IMR-90 (cell line): ENCODE measurements at regions not wholly inside any gene's neighbourhood (a gene's known extent, or its start where the extent isn't known, plus 50 kb on each side); places are given as distances from the start of the nearest gene placed in this dataset.
A peak's percentile ranks its signal among the peaks of the same experiment; 100 is the strongest.

ENCODE experiments used
- ATAC-seq: fragments of 200-7000 bp; cut with Tn5 transposase; 2 replicates; pipeline ENCODE4 v1.9.1; 2020; ENCODE audit warnings: low read depth, mild to moderate bottlenecking, moderate library complexity
- BruUV-seq: library from RNA; stranded (reverse); fragments of 400-500 nt; replicated peaks from 2 replicates; lab custom pipeline; 2021; lab: Mats Ljungman, UMichigan
- CTCF ChIA-PET: fragments of 300-600 bp; formaldehyde crosslinking; extraction: SDS; loops from one replicate; lab custom pipeline; 2021; ENCODE audit warnings: antibody characterized with exemption; lab: Yijun Ruan, JAX
- POLR2A ChIA-PET: fragments of 300-600 bp; sonication (Branson Sonifier 250); formaldehyde crosslinking; loops from one replicate; lab custom pipeline; 2022; ENCODE audit warnings: antibody characterized with exemption; ENCODE audit not compliant: unreplicated experiment; lab: Charles Lee
- DNase-seq: peaks from one replicate; pipeline ENCODE4 v3.0.0; 2013
- H2AFZ ChIP-seq: replicated peaks from 2 replicates; pipeline ENCODE3; 2013; ENCODE audit warnings: low read length, mild to moderate bottlenecking; ENCODE audit not compliant: poor library complexity
- H2AK5ac ChIP-seq: 2 replicates; pipeline ENCODE4 v1.6.1; 2013; ENCODE audit warnings: low read depth, low read length, inconsistent platforms
- H2AK9ac ChIP-seq: replicated peaks from 2 replicates; pipeline ENCODE3; 2013; ENCODE audit warnings: mild to moderate bottlenecking, low read depth, low read length, moderate library complexity; ENCODE audit not compliant: poor library complexity
- H2BK120ac ChIP-seq: 2 replicates; pipeline ENCODE4 v1.6.1; 2013; ENCODE audit warnings: low read depth, low read length, inconsistent platforms
- H2BK15ac ChIP-seq: 3 replicates; pipeline ENCODE4 v1.6.1; 2013; ENCODE audit warnings: low read depth, low read length, inconsistent platforms
- H2BK20ac ChIP-seq: 2 replicates; pipeline ENCODE4 v1.6.1; 2013; ENCODE audit warnings: low read depth, mild to moderate bottlenecking, inconsistent platforms, low read length, moderate library complexity
- H2BK5ac ChIP-seq: 2 replicates; pipeline ENCODE4 v1.6.1; 2013; ENCODE audit warnings: mild to moderate bottlenecking, low read depth, low read length, inconsistent platforms; ENCODE audit not compliant: poor library complexity, severe bottlenecking
- H3K14ac ChIP-seq: replicated peaks from 2 replicates; pipeline ENCODE4 v1.6.1; 2013; ENCODE audit warnings: low read depth, low read length, inconsistent platforms
- H3K18ac ChIP-seq: 2 replicates; pipeline ENCODE4 v1.6.1; 2013; ENCODE audit warnings: low read depth, low read length, control low read depth
- H3K23ac ChIP-seq: 2 replicates; pipeline ENCODE4 v1.6.1; 2013; ENCODE audit warnings: low read depth, low read length, inconsistent platforms
- H3K27ac ChIP-seq: 2 replicates; pipeline ENCODE4 v1.5.1; 2013; ENCODE audit warnings: mild to moderate bottlenecking, control low read depth, low read length; ENCODE audit not compliant: insufficient read depth
- H3K27me3 ChIP-seq: 2 replicates; pipeline ENCODE4 v1.6.1; 2013; ENCODE audit warnings: low read length; ENCODE audit not compliant: control insufficient read depth, insufficient read depth
- H3K36me3 ChIP-seq: 2 replicates; pipeline ENCODE4 v1.6.1; 2013; ENCODE audit warnings: low read length, mixed read lengths; ENCODE audit not compliant: control insufficient read depth, insufficient read depth
- H3K4ac ChIP-seq: 2 replicates; pipeline ENCODE4 v1.6.1; 2013; ENCODE audit warnings: low read depth, low read length, inconsistent platforms
- H3K4me1 ChIP-seq: 2 replicates; pipeline ENCODE4 v1.6.1; 2013; ENCODE audit warnings: low read length, mixed read lengths; ENCODE audit not compliant: control insufficient read depth, insufficient read depth
- H3K4me2 ChIP-seq: 2 replicates; pipeline ENCODE4 v1.6.1; 2013; ENCODE audit warnings: low read depth, mild to moderate bottlenecking, control low read depth, low read length, moderate library complexity
- H3K4me3 ChIP-seq: 2 replicates; pipeline ENCODE4 v1.5.1; 2013; ENCODE audit warnings: low read depth, mild to moderate bottlenecking, control low read depth, low read length, moderate library complexity; ENCODE audit not compliant: insufficient read depth
- H3K56ac ChIP-seq: 2 replicates; pipeline ENCODE4 v1.6.1; 2013; ENCODE audit warnings: low read length, inconsistent platforms; ENCODE audit not compliant: insufficient read depth; ENCODE audit errors: extremely low read depth
- H3K79me1 ChIP-seq, 2 experiments: 2 replicates each; pipeline ENCODE4 v1.6.1; 2013; ENCODE audit warnings: low read length in 2 of 2, inconsistent platforms in 1 of 2, low read depth in 1 of 2
- H3K9ac ChIP-seq: 2 replicates; pipeline ENCODE4 v1.6.1; 2013; ENCODE audit warnings: low read depth, low read length, control low read depth
- H3K9me1 ChIP-seq: 2 replicates; pipeline ENCODE4 v1.6.1; 2013; ENCODE audit warnings: low read length, inconsistent platforms; ENCODE audit not compliant: insufficient read depth
- H3K9me3 ChIP-seq: 2 replicates; pipeline ENCODE4 v1.6.1; 2013; ENCODE audit warnings: low read length; ENCODE audit not compliant: control insufficient read depth, insufficient read depth
- H4K20me1 ChIP-seq: 2 replicates; pipeline ENCODE4 v1.6.1; 2013; ENCODE audit warnings: low read length, inconsistent platforms; ENCODE audit not compliant: insufficient read depth
- H4K5ac ChIP-seq: 2 replicates; pipeline ENCODE4 v1.6.1; 2013; ENCODE audit warnings: mild to moderate bottlenecking, low read depth, low read length, control low read depth
- H4K8ac ChIP-seq, 2 experiments: 2 replicates each; pipeline ENCODE4 v1.6.1; 2013; ENCODE audit warnings: low read depth in 2 of 2, low read length in 2 of 2, control low read depth in 1 of 2, inconsistent platforms in 1 of 2
- H4K91ac ChIP-seq: 2 replicates; pipeline ENCODE4 v1.6.1; 2013; ENCODE audit warnings: low read depth, low read length, inconsistent platforms; ENCODE audit not compliant: insufficient read depth
- BHLHE40 ChIP-seq: fragments of 150-350 bp; IDR thresholded peaks from 2 replicates; pipeline ENCODE4 v1.6.1; 2016; ENCODE audit warnings: mild to moderate bottlenecking, low read depth, low read length
- CHD1 ChIP-seq: IDR thresholded peaks from 2 replicates; pipeline ENCODE4 v1.6.1; 2012; ENCODE audit warnings: low read depth, low read length, improper control_type of control experiment
- MAFK ChIP-seq: IDR thresholded peaks from 2 replicates; pipeline ENCODE4 v1.6.1; 2012; ENCODE audit warnings: low read depth, low read length, improper control_type of control experiment
- POLR2A ChIP-seq: IDR thresholded peaks from 2 replicates; pipeline ENCODE4 v1.6.1; 2012; ENCODE audit warnings: mild to moderate bottlenecking, low read depth, low read length
- RAD21 ChIP-seq: IDR thresholded peaks from 2 replicates; pipeline ENCODE4 v1.6.1; 2012; ENCODE audit warnings: low read length, improper control_type of control experiment
- RFX5 ChIP-seq: IDR thresholded peaks from 2 replicates; pipeline ENCODE4 v1.8.0; 2012; ENCODE audit warnings: low read depth, mild to moderate bottlenecking, low read length, moderate library complexity
- SMC3 ChIP-seq: fragments of 150-350 bp; IDR thresholded peaks from 2 replicates; pipeline ENCODE4 v1.6.1; 2016; ENCODE audit warnings: low read depth, mild to moderate bottlenecking, antibody characterized with exemption, low read length, moderate library complexity
- WGBS, 2 experiments: methylation state at CpG; one replicate each; pipeline versions ENCODE4 v1.1.5 to v1.1.7; 2013; ENCODE audit warnings: missing lambda C conversion rate in 2 of 2; ENCODE audit not compliant: insufficient read length in 1 of 2; ENCODE audit errors: extremely low coverage in 2 of 2; 5-methylcytosine and 5-hydroxymethylcytosine counted together
- dilution Hi-C: fragments of 300-500 bp; cut with HindIII; formaldehyde crosslinking; loops from one replicate; pipeline ENCODE4 v1.14.3; 2018; ENCODE audit warnings: low sequenced_read_pairs; ENCODE audit not compliant: unreplicated experiment
- in situ Hi-C: fragments of 300-500 bp; cut with MboI; formaldehyde crosslinking; loops from 3 replicates; pipeline ENCODE4 v1.14.3; 2019; ENCODE audit warnings: low sequenced_read_pairs, inconsistent platforms, mixed read lengths
- intact Hi-C: fragments of 100-400 bp; cut with micrococcal nuclease; formaldehyde crosslinking; loops from 2 replicates; pipeline ENCODE4 v1.10.0; 2022
- TF ChIP-seq, protein P1 (sequence below): conservative IDR thresholded peaks from 2 replicates; pipeline ENCODE4 v1.5.1; 2012; ENCODE audit warnings: mild to moderate bottlenecking, low read depth, low read length, improper control_type of control experiment
- TF ChIP-seq, protein P2 (sequence below): fragments of 150-350 bp; IDR thresholded peaks from 2 replicates; pipeline ENCODE4 v1.6.1; 2017; ENCODE audit warnings: mild to moderate bottlenecking, antibody characterized with exemption, low read length, low read depth

DNA sequence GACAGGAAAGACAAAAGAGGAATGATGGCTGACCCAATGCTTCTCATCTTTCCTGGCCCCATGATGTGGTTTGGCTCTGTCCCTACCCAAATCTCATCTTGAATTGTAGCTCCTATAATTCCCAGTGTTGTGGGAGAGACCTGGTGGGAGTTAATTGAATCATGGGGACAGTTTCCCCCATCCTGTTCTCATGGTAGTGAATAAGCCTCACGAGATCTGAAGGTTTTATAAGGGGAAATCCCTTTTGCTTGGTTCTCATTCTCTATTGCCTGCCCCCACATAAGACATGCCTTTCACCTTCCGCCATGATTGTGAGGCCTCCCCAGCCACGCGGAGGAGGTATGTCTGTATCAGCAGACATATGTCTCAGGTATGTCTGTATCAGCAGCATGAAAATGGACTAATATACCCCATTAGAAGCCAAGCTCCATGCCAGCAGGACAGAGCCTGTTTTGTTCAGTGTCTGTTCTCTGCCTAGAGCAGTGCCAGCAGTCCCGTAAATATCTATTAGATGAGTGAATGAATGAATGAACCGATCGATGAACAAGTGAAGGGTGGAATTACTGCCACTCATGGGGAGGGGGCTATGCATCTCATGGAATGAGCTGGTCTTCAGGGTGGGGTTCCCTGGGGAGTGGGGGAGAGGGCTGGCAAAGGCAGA is 304.4 kb downstream of the SOX9 start:
- Histone ChIP-seq H3K4me1 (peaks cover 23% of the 10 kb centered on the region), H2AK9ac (no peak overlapping the region), H2BK120ac (no peak overlapping the region), H3K9me1 (peaks cover 31% of the 10 kb centered on the region), H4K8ac (no peak overlapping the region), H3K23ac (no peak overlapping the region), H3K18ac (no peak overlapping the region), H3K56ac (no peak overlapping the region), H2BK5ac (no peak overlapping the region), H2AFZ (no peak overlapping the region), H3K36me3 (no peaks in the 10 kb centered on the region), H3K4me3 (no peak overlapping the region), H4K91ac (no peak overlapping the region; the same call in 1 of the 2 replicates), H3K4me2 (no peak overlapping the region), H3K79me1 (peaks cover 17 to 61% of the 10 kb centered on the region in 2 experiments), H3K9me3 (no peaks in the 10 kb centered on the region), H4K5ac (no peak overlapping the region), H3K14ac (no peak overlapping the region), H3K27ac (no peak overlapping the region), H2AK5ac (peak overlapping the region; percentile 90; the same call in 1 of the 2 replicates), H4K20me1 (no peaks in the 10 kb centered on the region), H3K27me3 (no peaks in the 10 kb centered on the region), H2BK15ac (no peak overlapping the region), H2BK20ac (no peak overlapping the region), H3K9ac (no peak overlapping the region), H3K4ac (no peak overlapping the region)
- in situ Hi-C loops: no loop called here
- intact Hi-C loops: loop anchor here (10.0 kb wide), 1 partner anchor 90 kb away; no protein-coding TSS in a partner anchor
- ATAC-seq: no peak
- ChIA-PET CTCF (no interaction called here), POLR2A (no interaction called here)
- no peak for DNase-seq
- WGBS, 2 experiments: 94% methylated on average over 3 of the region's 7 CpGs; no CpG with 5 or more reads in 1 of the 2 experiments
- TF ChIP-seq MAFK: no peak
- TF ChIP-seq, protein P1, sequence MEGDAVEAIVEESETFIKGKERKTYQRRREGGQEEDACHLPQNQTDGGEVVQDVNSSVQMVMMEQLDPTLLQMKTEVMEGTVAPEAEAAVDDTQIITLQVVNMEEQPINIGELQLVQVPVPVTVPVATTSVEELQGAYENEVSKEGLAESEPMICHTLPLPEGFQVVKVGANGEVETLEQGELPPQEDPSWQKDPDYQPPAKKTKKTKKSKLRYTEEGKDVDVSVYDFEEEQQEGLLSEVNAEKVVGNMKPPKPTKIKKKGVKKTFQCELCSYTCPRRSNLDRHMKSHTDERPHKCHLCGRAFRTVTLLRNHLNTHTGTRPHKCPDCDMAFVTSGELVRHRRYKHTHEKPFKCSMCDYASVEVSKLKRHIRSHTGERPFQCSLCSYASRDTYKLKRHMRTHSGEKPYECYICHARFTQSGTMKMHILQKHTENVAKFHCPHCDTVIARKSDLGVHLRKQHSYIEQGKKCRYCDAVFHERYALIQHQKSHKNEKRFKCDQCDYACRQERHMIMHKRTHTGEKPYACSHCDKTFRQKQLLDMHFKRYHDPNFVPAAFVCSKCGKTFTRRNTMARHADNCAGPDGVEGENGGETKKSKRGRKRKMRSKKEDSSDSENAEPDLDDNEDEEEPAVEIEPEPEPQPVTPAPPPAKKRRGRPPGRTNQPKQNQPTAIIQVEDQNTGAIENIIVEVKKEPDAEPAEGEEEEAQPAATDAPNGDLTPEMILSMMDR: no peak
- no peak for TF ChIP-seq RAD21
- TF ChIP-seq SMC3: no peak
- TF ChIP-seq POLR2A: no peak
- no peak for TF ChIP-seq BHLHE40
- TF ChIP-seq, protein P2, sequence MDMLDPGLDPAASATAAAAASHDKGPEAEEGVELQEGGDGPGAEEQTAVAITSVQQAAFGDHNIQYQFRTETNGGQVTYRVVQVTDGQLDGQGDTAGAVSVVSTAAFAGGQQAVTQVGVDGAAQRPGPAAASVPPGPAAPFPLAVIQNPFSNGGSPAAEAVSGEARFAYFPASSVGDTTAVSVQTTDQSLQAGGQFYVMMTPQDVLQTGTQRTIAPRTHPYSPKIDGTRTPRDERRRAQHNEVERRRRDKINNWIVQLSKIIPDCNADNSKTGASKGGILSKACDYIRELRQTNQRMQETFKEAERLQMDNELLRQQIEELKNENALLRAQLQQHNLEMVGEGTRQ: no peak
- no peak for TF ChIP-seq RFX5
- no peak for TF ChIP-seq CHD1
- dilution Hi-C loops: no loop called here
- no TSS peak for BruUV-seq
